ENCODE measurements at regions not wholly inside any gene's neighbourhood (a gene's known extent, or its start where the extent isn't known, plus 50 kb on each side); places are given as distances from the start of the nearest gene placed in this dataset.

GRCh38 chr22:42320443-42321416, 50.3 kb upstream of the TCF20 start:
- Histone ChIP-seq H4K20me1 (ENCODE audit: control insufficient read depth, extremely low read depth, insufficient read depth, low read length) (no peaks in the 10 kb centered on the region), H3K27me3 (ENCODE audit: control insufficient read depth, insufficient read depth, low read length) (no peaks in the 10 kb centered on the region), H3K4me2 (ENCODE audit: extremely low read depth, insufficient read depth, low read length) (no peak overlapping the region), H3K36me3 (ENCODE audit: control insufficient read depth, insufficient read depth, low read length) (no peaks in the 10 kb centered on the region), H3K9me3 (ENCODE audit: control insufficient read depth, insufficient read depth, low read depth, low read length) (no peaks in the 10 kb centered on the region), H3K79me2 (ENCODE audit: control insufficient read depth, insufficient read depth, low read length) (no peaks in the 10 kb centered on the region), H3K4me3 (replicated peaks in 1 of 4; ENCODE audit: control extremely low read depth in 1 of 4, insufficient read depth in 1 of 4, low read depth in 3 of 4, low read length in 4 of 4) (no peak overlapping the region), H3K9ac (ENCODE audit: insufficient read depth, low read length) (no peak overlapping the region), H3K27ac (ENCODE audit: insufficient read depth, low read length) (no peak overlapping the region), H2AFZ (ENCODE audit: low read length) (no peak overlapping the region), H3K4me1 (ENCODE audit: control insufficient read depth, extremely low read depth, insufficient read depth, low read length) (no peaks in the 10 kb centered on the region)
- TF ChIP-seq EZH2 (IDR thresholded peaks at IDR 0.05; ENCODE audit: low read length, missing control alignments) (no peak), CTCF (conservative IDR thresholded peaks at IDR 0.05 in 1 of 2, IDR thresholded peaks at IDR 0.05 in 1 of 2; ENCODE audit: low read depth in 1 of 2, low read length in 2 of 2) (no peak)
- DNase-seq (ENCODE audit: low read depth in 2 of 2), result no peak
